GM19372 (cell line): ENCODE measurements at regions not wholly inside any gene's neighbourhood (a gene's known extent, or its start where the extent isn't known, plus 50 kb on each side); places are given as distances from the start of the nearest gene placed in this dataset.

Source experiments
- ATAC-seq: cut with Tn5 transposase; IDR thresholded peaks from one replicate; pipeline ENCODE4 v1.9.1; 2021; ENCODE audit warnings: mild to moderate bottlenecking, low read depth, moderate library complexity; ENCODE audit not compliant: unreplicated experiment

DNA sequence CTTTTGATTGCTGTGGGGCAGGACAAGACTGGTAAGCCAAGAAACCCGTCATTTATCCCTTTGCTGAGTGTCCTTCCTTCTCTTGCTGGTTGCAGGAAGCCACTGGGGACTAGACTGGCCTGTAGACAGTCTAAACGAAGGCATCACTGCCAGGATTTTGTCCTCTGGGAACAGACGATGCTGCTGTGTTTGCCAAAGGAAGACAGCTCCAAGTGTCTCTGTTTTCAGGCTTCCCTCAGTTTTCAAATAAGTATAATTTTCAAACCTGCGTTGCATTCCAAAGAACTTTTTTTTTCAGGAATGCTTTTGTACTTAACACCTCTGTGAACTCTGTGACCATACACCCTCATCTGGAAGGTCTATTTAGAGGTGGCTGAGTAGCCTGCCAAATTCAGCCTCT is 269.4 kb downstream of the HLX start:
- no peak for ATAC-seq

GRCh38 chr1:221149111-221149510 is 269.9 kb downstream of the HLX start:
- no peak for ATAC-seq

DNA sequence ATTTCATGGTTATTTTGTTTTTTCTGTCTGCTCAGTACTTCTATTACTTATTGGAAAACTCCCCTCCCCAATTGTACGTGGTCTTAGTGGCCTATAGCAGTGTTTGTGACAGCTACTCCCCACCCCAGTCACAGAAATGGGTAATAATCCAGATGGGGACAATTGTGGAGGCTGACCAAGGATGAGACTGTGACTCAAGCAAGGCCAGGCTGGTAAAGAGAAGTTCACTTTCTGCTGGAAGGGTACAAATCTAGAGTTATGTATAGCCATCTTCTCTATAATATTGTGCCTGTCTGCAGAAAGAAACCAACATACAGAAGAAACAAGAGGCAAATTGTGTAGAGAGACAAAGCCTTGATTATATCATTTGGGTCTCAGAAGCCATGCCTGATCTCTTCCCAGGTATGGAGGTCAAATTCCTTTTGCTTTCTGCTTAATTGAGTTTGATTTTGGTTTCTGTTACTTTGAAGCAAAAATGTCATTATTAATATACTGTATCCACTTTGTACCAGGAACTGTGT is 270.4 kb downstream of the HLX start:
- no peak for ATAC-seq

DNA sequence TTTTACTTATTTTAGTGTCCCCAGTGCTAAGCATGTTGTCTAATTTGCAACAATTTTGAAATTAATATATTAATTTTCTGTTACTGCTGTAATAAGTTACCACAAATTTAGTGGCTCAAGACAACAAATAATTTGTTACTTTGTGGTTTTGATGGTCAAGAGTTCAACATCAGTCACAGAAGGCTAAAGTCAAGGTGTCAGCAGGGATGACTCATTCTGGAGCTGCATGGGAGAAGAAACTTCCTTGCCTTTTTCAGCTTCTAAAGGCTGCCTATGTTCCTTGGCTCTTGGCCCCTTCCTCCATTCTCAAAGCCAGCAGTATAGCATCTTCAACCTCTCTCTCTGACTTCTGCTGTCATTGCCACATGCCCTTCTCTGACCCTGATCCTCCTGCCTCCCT is 271.8 kb downstream of the HLX start:
- ATAC-seq = no peak

GRCh38 chr1:221154932-221155331 is 275.7 kb downstream of the HLX start:
- no peak for ATAC-seq

GRCh38 chr1:221157026-221157761 is 278.0 kb downstream of the HLX start:
- ATAC-seq = peak; percentile 91

GRCh38 chr1:221159608-221160007 is 280.4 kb downstream of the HLX start:
- no peak for ATAC-seq

GRCh38 chr1:221161571-221162041 is 282.4 kb downstream of the HLX start:
- no peak for ATAC-seq

- ATAC-seq = no peak
These were observed 283.1 kb downstream of the HLX start for GRCh38 chr1:221162352-221162751.

DNA sequence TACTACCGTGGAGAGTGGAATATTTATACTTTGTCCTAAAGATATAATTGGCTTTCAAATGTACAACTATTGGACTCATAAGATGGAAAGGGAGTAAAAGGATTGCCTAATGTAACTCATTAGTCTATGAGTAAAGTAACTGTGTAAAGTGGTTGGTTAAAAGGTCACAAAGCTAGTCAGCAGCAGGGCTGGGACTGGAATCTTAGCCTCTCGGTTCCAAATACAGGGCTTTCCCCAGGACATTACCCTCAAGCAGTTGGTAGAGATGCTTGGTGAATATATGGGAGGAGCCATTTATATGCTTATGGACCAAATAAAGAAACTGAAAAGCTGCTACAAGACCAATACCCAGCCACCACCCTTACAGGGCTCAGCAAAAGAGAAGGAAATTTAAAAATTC is 283.7 kb downstream of the HLX start:
- no peak for ATAC-seq

- ATAC-seq = no peak
These were observed 284.8 kb downstream of the HLX start for GRCh38 chr1:221164029-221164428.

DNA sequence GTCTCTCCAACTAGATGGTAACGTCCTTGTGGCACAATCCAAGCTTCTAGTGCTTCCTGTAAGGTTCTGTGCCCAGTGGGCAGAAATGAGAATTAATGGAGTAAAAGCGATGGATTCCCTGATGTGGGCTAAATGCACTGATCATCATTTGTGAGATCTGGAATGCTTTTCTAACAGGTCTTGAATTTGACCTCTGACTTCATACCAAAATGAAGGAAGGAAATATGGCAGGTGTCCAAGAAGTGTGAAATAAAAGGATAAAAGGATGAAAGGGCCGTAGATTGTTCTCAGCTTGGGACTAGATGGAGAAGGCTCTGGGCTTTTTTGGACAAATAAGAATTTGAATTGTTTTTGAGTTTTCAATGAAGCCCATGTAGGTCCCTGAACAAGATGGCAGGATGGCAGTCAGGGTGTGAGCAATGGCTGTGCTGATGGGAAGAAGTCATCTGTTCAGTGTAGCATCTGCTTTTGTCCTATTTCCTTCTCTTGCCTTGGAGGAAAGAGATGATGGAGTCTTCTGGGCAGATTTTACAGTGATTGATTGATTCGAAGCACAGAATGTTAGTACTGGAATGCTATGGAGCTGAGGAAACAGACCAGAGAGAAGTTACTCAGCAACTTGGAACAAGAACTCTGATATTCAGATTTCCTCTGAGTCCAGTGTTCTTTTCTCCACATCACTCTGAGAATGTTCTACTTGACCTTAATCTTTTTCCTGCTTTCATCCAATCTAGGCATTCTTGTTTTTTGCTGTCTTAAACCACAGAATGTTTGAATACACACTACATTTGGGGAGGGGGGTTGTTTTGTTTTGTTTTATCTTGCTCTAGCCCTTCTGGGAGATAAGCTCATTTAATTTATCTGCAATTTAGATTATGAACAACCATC is 286.0 kb downstream of the HLX start:
- no peak for ATAC-seq

GRCh38 chr1:221165839-221166500 is 286.7 kb downstream of the HLX start:
- ATAC-seq = no peak

- ATAC-seq = peak; percentile 84
These were observed 287.5 kb downstream of the HLX start for GRCh38 chr1:221166559-221167318.

- ATAC-seq = no peak
These were observed 290.2 kb downstream of the HLX start for GRCh38 chr1:221169447-221169889.

GRCh38 chr1:221170171-221170570 is 290.9 kb downstream of the HLX start:
- no peak for ATAC-seq

DNA sequence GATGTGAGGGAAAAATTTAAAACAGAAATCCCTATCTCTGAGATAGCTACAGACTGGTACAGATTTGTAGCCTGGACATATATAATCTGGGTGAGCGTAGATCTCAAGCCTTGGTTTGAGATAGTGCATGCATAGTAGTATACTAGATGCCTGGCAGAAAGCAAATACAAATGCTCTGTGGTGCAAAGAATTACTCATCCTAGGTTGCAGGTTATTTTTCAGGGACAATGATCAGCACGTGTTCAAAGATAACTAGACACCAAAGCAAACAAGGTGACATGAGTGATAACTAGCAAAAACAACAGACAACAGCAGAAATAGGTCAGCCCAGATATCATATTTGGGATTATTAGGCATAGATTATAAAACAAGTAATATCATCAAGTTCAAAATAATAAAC is 292.5 kb downstream of the HLX start:
- no peak for ATAC-seq

DNA sequence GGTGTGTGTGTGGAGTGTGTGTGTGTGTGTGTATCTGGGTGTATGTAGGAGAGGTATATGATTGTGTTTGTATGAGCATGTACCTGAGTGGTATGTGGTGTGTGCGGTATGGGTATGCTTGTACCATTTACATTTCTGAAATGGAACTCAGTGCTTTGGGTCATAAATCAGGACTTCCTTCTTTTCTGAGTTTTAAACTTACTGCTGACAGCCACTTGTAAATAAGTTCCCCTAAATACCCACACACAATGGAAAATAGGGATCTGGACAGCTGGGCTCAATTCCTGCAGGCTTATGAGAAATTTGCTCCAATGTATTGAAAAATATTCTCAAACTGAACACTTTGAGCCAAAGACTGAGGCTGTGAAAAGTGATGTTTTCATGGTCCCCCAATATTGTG is 293.6 kb downstream of the HLX start:
- no peak for ATAC-seq

GRCh38 chr1:221174330-221174993 is 295.2 kb downstream of the HLX start:
- no peak for ATAC-seq

DNA sequence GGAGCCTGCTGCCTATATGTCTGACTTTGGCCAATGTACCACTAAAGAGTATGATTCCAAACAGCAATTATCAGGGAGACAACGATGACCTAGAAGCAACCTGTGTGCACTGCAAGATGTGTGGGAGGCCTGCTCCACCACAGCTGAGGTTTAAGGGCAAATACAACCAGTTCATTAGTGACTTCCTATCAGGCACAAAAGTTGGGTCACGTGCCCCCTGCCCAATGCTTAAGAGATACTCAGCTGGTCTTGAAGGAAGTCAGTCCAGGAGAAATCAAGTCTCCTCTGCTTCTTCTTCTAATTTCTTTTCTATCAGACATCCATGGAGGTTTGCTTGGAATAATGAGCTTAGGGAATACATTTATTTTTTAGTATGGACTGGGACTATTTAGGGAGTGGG is 296.0 kb downstream of the HLX start:
- ATAC-seq = no peak
